GM19240 (cell line): ENCODE measurements at regions not wholly inside any gene's neighbourhood (a gene's known extent, or its start where the extent isn't known, plus 50 kb on each side); places are given as distances from the start of the nearest gene placed in this dataset.
"Not testable (repeated sequence)": the region's sequence is repeated elsewhere in the genome, so short reads cannot be mapped to it uniquely, and the experiment has no call there.

Experiments used
- DNase-seq: peaks from one replicate; pipeline ENCODE4 v3.0.0; 2011; ENCODE audit warnings: low spot score; ENCODE audit not compliant: insufficient read length

- DNase-seq: no peak
These were observed 55.4 kb upstream of the GRPR start for GRCh38 chrX:16067886-16068515.

GRCh38 chrX:16063921-16064320 is 59.4 kb upstream of the GRPR start:
- DNase-seq: no peak

GRCh38 chrX:16063141-16063540 is 60.2 kb upstream of the GRPR start:
- no peak for DNase-seq

GRCh38 chrX:16061296-16061695 is 62.1 kb upstream of the GRPR start:
- DNase-seq: no peak

GRCh38 chrX:16060252-16060651 is 63.1 kb upstream of the GRPR start:
- no peak for DNase-seq

GRCh38 chrX:16049126-16049525 is 74.2 kb upstream of the GRPR start:
- DNase-seq: not testable (repeated sequence)

GRCh38 chrX:16042980-16043379 is 80.4 kb upstream of the GRPR start:
- DNase-seq: no peak

GRCh38 chrX:16039834-16040233 is 83.5 kb upstream of the GRPR start:
- no peak for DNase-seq

GRCh38 chrX:16039363-16039762 is 84.0 kb upstream of the GRPR start:
- DNase-seq: no peak

GRCh38 chrX:16033331-16033730 is 90.0 kb upstream of the GRPR start:
- no peak for DNase-seq

GRCh38 chrX:16028576-16028975 is 94.8 kb upstream of the GRPR start:
- no peak for DNase-seq

- DNase-seq: peak; percentile 29
These were observed 99.3 kb upstream of the GRPR start for GRCh38 chrX:16023790-16024734.

- DNase-seq: no peak
These were observed 100.7 kb upstream of the GRPR start for GRCh38 chrX:16022580-16023200.

GRCh38 chrX:16018291-16018690 is 105.1 kb upstream of the GRPR start:
- no peak for DNase-seq

GRCh38 chrX:16014171-16014570 is 109.2 kb upstream of the GRPR start:
- no peak for DNase-seq

GRCh38 chrX:16012250-16012649 is 111.1 kb upstream of the GRPR start:
- no peak for DNase-seq

GRCh38 chrX:16005917-16006316 is 117.4 kb upstream of the GRPR start:
- no peak for DNase-seq

GRCh38 chrX:16002185-16002584 is 121.2 kb upstream of the GRPR start:
- no peak for DNase-seq

- DNase-seq: no peak
These were observed 125.0 kb upstream of the GRPR start for GRCh38 chrX:15998350-15998749.

- DNase-seq: no peak
These were observed 133.6 kb upstream of the GRPR start for GRCh38 chrX:15989716-15990115.

GRCh38 chrX:15988661-15989603 is 134.3 kb upstream of the AP1S2 start:
- DNase-seq: no peak
